GM19468 (cell line): ENCODE measurements at regions not wholly inside any gene's neighbourhood (a gene's known extent, or its start where the extent isn't known, plus 50 kb on each side); places are given as distances from the start of the nearest gene placed in this dataset.
"Not testable (repeated sequence)": the region's sequence is repeated elsewhere in the genome, so short reads cannot be mapped to it uniquely, and the experiment has no call there.

Experiments used
- ATAC-seq: cut with Tn5 transposase; IDR thresholded peaks from one replicate; pipeline ENCODE4 v1.9.1; 2021; ENCODE audit warnings: mild to moderate bottlenecking, moderate library complexity, moderate number of reproducible peaks; ENCODE audit not compliant: unreplicated experiment; ENCODE audit errors: extremely low read depth

GRCh38 chr2:145561152-145561551 lies 1041.2 kb upstream of the ZEB2 start:
- no peak for ATAC-seq

GRCh38 chr2:145558617-145559350 lies 1038.9 kb upstream of the ZEB2 start:
- ATAC-seq = no peak

GRCh38 chr2:145555360-145555759 lies 1035.4 kb upstream of the ZEB2 start:
- ATAC-seq = no peak

GRCh38 chr2:145551686-145552085 lies 1031.8 kb upstream of the ZEB2 start:
- ATAC-seq = no peak

- ATAC-seq = no peak
Observed at GRCh38 chr2:145548479-145548878, 1028.6 kb upstream of the ZEB2 start.

GRCh38 chr2:145547620-145548019 lies 1027.7 kb upstream of the ZEB2 start:
- ATAC-seq = no peak

- no peak for ATAC-seq
Observed at GRCh38 chr2:145546091-145546490, 1026.2 kb upstream of the ZEB2 start.

GRCh38 chr2:145543856-145544255 lies 1023.9 kb upstream of the ZEB2 start:
- no peak for ATAC-seq

- ATAC-seq = no peak
Observed at GRCh38 chr2:145543155-145543554, 1023.2 kb upstream of the ZEB2 start.

GRCh38 chr2:145541028-145541427 lies 1021.1 kb upstream of the ZEB2 start:
- no peak for ATAC-seq

- no peak for ATAC-seq
Observed at GRCh38 chr2:145538661-145539350, 1018.9 kb upstream of the ZEB2 start.

- ATAC-seq = peak; percentile 31
Observed at GRCh38 chr2:145530653-145531052, 1010.7 kb upstream of the ZEB2 start.

GRCh38 chr2:145524836-145525235 lies 1004.9 kb upstream of the ZEB2 start:
- no peak for ATAC-seq

- ATAC-seq = no peak
Observed at GRCh38 chr2:145524303-145524702, 1004.4 kb upstream of the ZEB2 start.

GRCh38 chr2:145519254-145519653 lies 999.3 kb upstream of the ZEB2 start:
- ATAC-seq = not testable (repeated sequence)

- no peak for ATAC-seq
Observed at GRCh38 chr2:145511946-145512345, 992.0 kb upstream of the ZEB2 start.

GRCh38 chr2:145503511-145503910 lies 983.6 kb upstream of the ZEB2 start:
- ATAC-seq = no peak

GRCh38 chr2:145501920-145502319 lies 982.0 kb upstream of the ZEB2 start:
- no peak for ATAC-seq

GRCh38 chr2:145495590-145495989 lies 975.7 kb upstream of the ZEB2 start:
- no peak for ATAC-seq

- ATAC-seq = no peak
Observed at GRCh38 chr2:145494441-145494840, 974.5 kb upstream of the ZEB2 start.

GRCh38 chr2:145488571-145488970 lies 968.7 kb upstream of the ZEB2 start:
- ATAC-seq = no peak
